Activated T-cell treated with anti-CD3 and anti-CD28 coated beads, Interleukin-2, amount 50 U/mL, for 24 hours (primary cell): ENCODE measurements at regions not wholly inside any gene's neighbourhood (a gene's known extent, or its start where the extent isn't known, plus 50 kb on each side); places are given as distances from the start of the nearest gene placed in this dataset.

Source experiments
- DNase-seq: peaks from one replicate; pipeline ENCODE4 v3.0.0-alpha.2; 2020
- H3K27ac Mint-ChIP-seq: 2 replicates; pipeline ENCODE4 v1.8.0; 2020; ENCODE audit warnings: mild to moderate bottlenecking, mixed read lengths
- H3K27me3 Mint-ChIP-seq: 2 replicates; pipeline ENCODE4 v1.8.0; 2020; ENCODE audit warnings: mixed read lengths
- H3K36me3 Mint-ChIP-seq: 2 replicates; pipeline ENCODE4 v1.8.0; 2020; ENCODE audit warnings: low read depth, mixed read lengths
- H3K4me1 Mint-ChIP-seq: 2 replicates; pipeline ENCODE4 v1.8.0; 2020; ENCODE audit warnings: low read depth, mixed read lengths
- H3K4me3 Mint-ChIP-seq: 2 replicates; pipeline ENCODE4 v1.8.0; 2020; ENCODE audit warnings: mild to moderate bottlenecking, moderate library complexity, mixed read lengths
- H3K9me3 Mint-ChIP-seq: 2 replicates; pipeline ENCODE4 v1.8.0; 2020; ENCODE audit warnings: mixed read lengths

DNA sequence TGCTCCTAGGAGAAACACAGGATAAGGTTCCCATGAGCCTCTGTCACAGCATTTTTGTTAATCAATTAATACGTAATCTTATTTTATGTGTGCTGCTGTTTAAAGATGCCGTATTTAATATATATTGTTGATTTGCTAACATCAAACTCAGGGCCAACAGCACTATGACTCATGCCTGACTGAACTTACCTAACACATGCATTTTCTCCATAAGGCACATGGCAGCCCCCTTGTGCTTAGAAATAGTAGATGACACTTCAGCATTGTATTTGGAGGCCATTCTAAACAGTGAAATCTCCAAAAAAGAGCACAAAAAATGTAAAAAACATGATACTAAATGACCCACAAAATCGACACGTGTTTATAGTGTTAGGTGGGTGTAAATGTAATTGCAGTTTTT, 314.8 kb downstream of the MYCN start:
- H3K27me3 Mint-ChIP-seq, result peaks cover 3% of the 10 kb centered on the region
- no peak overlapping the region for H3K27ac Mint-ChIP-seq
- H3K4me1 Mint-ChIP-seq, result peaks cover 9% of the 10 kb centered on the region
- H3K36me3 Mint-ChIP-seq, result no peaks in the 10 kb centered on the region
- no peak overlapping the region for H3K4me3 Mint-ChIP-seq
- DNase-seq, result no peak
- no peaks in the 10 kb centered on the region for H3K9me3 Mint-ChIP-seq

DNA sequence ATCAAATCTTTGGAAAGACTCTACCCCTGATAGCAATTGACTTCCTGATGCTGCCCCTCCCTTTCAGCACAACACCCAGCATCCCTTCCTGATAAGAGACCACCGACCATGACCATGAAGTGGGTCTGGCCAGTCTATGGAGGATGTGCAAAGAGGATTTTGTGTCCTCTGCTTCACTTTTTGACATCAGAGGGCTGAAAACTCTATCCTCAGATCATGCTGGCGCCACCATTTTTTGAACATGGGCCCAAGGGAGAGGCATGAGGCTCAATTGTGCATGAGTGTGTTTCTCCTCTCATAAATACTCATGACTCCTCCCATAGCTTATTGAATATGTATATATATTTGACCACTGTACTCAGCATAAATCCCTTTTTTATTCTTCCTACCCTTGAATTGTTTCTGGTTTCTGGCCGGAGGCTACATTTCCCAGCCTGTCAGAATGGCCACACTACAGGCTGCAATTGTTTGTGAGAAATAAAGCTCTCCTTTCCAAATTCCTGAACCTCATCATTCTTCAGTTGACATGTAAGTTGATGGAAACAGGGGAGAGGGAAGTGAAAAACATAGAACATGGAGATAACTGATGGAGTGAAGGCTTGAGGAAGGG, 314.1 kb downstream of the MYCN start:
- no peak for DNase-seq
- no peak overlapping the region for H3K27ac Mint-ChIP-seq
- H3K27me3 Mint-ChIP-seq, result peaks cover 3% of the 10 kb centered on the region
- H3K36me3 Mint-ChIP-seq, result no peaks in the 10 kb centered on the region
- peaks cover 9% of the 10 kb centered on the region for H3K4me1 Mint-ChIP-seq
- H3K9me3 Mint-ChIP-seq, result no peaks in the 10 kb centered on the region
- no peak overlapping the region for H3K4me3 Mint-ChIP-seq

DNA sequence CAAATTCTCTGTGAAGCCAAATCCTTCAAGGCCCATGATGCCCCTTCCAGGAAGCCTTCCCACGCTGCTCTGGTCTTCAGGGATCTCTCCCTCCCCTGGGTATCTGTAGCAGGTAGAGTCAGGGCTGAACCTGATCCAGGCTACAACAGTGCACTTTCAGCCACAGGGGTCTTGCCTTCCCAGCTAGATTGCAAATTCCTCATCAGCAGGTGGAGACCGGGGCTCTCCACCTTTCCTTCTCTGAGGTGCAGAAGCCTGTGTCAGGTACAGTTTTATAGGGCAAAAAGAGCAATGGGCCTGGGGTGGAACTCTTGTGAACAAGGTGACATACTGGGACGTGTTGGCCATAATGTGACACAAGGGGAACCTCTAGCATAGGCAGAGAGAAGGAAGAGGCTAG, 312.9 kb downstream of the MYCN start:
- H3K4me1 Mint-ChIP-seq, result peaks cover 9% of the 10 kb centered on the region
- DNase-seq, result no peak
- no peak overlapping the region for H3K4me3 Mint-ChIP-seq
- H3K36me3 Mint-ChIP-seq, result no peaks in the 10 kb centered on the region
- H3K27me3 Mint-ChIP-seq, result no peaks in the 10 kb centered on the region
- no peaks in the 10 kb centered on the region for H3K9me3 Mint-ChIP-seq
- H3K27ac Mint-ChIP-seq, result no peak overlapping the region

DNA sequence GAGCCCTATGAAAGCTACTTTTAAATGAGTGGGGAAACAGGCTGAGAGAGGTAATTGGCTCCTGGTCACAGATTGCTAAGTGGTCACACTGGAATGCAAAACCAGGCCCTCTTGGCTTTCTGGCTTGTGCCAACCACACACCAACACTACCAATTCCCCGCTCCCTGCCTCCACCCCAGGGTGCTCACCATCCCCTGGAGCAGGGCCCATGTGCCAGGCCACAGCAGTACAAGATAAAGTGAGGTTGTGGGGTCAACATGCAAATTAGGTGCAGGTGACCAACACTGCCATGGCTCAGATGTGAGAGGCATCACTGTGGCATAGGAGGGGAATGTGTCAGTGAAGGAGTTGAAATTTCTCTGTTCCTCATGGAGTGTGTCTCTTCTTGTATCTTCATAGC, 312.5 kb downstream of the MYCN start:
- peaks cover 9% of the 10 kb centered on the region for H3K4me1 Mint-ChIP-seq
- no peaks in the 10 kb centered on the region for H3K27me3 Mint-ChIP-seq
- no peak for DNase-seq
- no peaks in the 10 kb centered on the region for H3K9me3 Mint-ChIP-seq
- H3K36me3 Mint-ChIP-seq, result no peaks in the 10 kb centered on the region
- H3K4me3 Mint-ChIP-seq, result no peak overlapping the region
- no peak overlapping the region for H3K27ac Mint-ChIP-seq

DNA sequence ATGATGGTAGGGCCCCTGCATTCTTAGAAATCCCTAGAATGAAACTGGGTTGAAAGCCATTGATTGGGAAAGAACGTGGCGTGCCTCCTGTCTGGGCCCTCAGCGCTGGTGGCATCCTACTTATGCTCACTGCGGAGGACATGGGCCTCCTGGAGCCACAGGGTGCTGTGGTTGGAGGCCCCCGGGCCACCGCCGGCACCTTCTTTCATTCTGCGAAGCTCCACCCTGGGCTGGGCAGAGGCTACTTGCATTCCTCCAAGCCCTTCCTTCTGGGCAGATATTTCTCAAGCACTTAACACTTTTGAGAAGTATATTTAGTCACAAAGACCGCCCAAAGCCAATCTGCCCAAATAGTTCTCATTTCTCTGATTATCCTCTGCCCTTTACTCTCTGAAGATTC, 311.9 kb downstream of the MYCN start:
- no peak for DNase-seq
- no peaks in the 10 kb centered on the region for H3K36me3 Mint-ChIP-seq
- no peak overlapping the region for H3K27ac Mint-ChIP-seq
- H3K4me3 Mint-ChIP-seq, result no peak overlapping the region
- no peaks in the 10 kb centered on the region for H3K27me3 Mint-ChIP-seq
- no peaks in the 10 kb centered on the region for H3K9me3 Mint-ChIP-seq
- peaks cover 6% of the 10 kb centered on the region for H3K4me1 Mint-ChIP-seq

DNA sequence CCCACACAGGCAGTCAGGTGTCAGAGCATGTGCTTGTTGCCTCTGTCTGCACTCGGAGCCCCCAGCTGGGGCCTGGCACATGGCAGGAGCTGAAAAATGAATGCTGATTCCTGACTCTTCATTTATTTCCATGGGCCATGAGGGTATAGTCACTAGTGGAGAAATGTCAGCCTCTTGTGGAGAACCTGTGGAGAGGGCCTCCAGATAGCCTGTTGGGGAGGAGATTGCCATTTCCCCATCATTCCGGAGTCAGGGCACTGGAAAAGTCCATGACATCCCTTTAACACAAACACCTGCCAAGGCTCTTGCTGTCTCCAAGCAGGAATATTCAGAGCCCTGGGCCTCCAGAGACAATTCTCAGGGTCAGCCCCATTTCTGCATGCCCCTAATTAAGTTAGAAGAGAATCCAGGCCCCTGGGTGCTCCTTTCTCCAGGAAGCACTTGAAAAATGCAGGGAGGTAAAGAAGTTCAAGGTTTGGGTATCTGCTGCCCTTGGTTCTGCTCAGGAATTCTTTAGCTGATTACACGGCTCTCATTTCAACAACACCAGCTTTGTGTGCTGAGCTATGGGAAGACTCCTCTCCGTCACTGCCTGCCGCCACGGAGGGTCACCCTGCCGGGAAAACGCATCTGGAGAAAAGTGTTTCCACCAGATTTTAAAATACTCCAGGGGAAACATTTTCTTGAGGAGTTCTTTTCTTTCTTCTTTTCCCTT, 311.3 kb downstream of the MYCN start:
- no peak for DNase-seq
- Mint-ChIP-seq H3K4me1 (peaks cover 2% of the 10 kb centered on the region), H3K27me3 (no peaks in the 10 kb centered on the region), H3K27ac (no peak overlapping the region), H3K4me3 (no peak overlapping the region), H3K9me3 (no peaks in the 10 kb centered on the region), H3K36me3 (no peaks in the 10 kb centered on the region)

DNA sequence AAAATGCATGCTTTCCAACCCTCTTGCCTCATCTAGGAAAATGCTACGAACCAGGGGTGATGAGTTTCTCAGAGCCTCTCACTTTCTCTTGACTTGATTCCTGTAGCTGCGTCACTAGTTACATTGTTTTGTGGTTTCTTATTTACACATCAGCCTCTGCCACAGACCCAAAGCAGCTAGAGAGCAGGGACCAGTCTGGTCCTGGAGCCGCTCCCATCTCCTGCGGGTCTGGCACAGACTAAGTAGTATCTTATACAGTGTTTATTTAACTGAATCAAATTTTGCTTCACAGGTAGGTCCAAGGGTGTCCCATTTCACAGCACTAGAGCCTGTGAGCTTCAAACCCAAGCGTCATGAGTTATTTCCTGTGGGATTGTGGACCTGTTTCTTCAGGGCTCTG, 310.5 kb downstream of the MYCN start:
- Mint-ChIP-seq H3K4me3 (no peak overlapping the region), H3K4me1 (no peaks in the 10 kb centered on the region), H3K27me3 (no peaks in the 10 kb centered on the region), H3K27ac (no peak overlapping the region), H3K9me3 (no peaks in the 10 kb centered on the region), H3K36me3 (no peaks in the 10 kb centered on the region)
- DNase-seq, result no peak

DNA sequence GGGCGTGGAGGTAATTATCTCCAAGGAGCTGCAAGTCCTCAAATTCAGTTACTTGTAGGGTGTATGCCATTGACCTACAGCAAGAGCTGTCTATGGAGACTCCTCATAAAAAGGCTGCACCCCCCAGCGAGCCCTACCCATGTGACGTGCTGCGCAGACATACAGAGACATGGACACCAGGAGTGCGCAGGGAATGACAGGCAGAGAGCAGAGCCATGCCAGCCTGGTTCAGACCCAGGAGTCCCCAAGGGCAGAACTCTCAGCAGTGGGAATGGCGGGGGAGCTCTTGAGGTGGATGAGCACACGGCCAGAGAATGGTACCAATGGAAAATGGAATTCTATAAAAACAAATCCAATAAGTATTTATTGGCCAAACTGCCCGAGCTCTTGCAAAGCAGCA, 310.1 kb downstream of the MYCN start:
- no peak overlapping the region for H3K27ac Mint-ChIP-seq
- no peaks in the 10 kb centered on the region for H3K27me3 Mint-ChIP-seq
- no peaks in the 10 kb centered on the region for H3K36me3 Mint-ChIP-seq
- no peak overlapping the region for H3K4me3 Mint-ChIP-seq
- no peaks in the 10 kb centered on the region for H3K4me1 Mint-ChIP-seq
- DNase-seq, result no peak
- no peaks in the 10 kb centered on the region for H3K9me3 Mint-ChIP-seq

DNA sequence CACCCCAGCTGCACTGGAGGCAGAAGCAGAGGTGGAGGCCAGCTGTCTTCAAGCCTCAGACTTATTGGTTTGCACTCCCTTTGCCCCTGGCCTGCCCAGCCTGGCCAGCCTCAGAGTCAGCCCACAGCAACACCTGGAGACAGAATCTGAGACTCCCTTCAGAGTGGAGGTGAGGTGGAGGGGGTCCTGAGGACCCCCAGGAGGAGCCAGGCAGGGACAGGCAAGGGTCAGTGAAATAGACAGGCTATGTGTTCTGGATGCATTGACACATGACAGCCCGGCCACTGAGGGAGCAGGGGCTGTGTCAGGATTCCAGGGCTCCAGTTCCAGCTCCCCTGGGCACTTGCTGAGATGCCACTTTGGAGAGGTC, 309.7 kb downstream of the MYCN start:
- no peaks in the 10 kb centered on the region for H3K36me3 Mint-ChIP-seq
- H3K4me1 Mint-ChIP-seq, result no peaks in the 10 kb centered on the region
- no peak for DNase-seq
- no peaks in the 10 kb centered on the region for H3K9me3 Mint-ChIP-seq
- no peaks in the 10 kb centered on the region for H3K27me3 Mint-ChIP-seq
- no peak overlapping the region for H3K4me3 Mint-ChIP-seq
- no peak overlapping the region for H3K27ac Mint-ChIP-seq

DNA sequence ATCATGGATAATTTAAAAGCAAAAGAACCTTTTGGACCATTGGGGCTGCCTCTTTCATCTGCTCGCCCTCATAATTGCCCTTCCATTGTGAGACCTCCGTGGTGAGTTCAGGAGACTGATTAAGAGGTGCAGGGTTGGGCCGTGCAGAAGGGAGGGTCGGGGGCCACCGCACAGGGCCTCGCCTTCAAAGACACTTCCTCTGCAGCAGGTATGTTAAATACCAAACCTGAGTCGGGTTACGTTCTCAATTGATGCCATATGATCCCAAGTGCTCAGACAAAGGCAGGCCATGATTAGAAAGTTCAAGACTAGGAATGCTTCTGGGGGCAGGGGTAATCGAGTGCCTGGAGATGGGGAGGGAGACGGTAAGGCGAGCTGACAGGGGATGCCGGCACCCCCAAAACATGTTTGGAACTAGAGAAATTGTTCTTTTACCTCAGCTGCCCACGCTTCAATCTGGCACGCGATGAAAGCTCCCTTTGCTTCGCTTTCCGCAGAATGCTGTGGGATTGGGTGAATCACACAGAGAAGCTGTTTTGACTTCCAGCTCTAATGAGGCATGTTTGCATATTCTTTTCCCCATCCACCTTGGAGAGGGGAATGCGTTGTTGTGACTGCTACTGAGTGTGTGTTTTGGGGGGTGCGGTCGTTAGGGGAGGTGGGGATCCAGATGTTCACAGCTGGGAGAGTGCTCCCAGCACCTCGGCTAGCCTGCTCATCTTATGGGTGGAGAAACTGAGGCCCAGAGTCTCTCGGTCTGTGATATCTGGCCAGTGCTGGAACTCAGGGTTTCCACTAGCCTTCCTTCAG, 309.1 kb downstream of the MYCN start:
- no peak overlapping the region for H3K27ac Mint-ChIP-seq
- no peak for DNase-seq
- H3K36me3 Mint-ChIP-seq, result no peaks in the 10 kb centered on the region
- no peaks in the 10 kb centered on the region for H3K27me3 Mint-ChIP-seq
- H3K4me3 Mint-ChIP-seq, result no peak overlapping the region
- no peaks in the 10 kb centered on the region for H3K9me3 Mint-ChIP-seq
- H3K4me1 Mint-ChIP-seq, result no peaks in the 10 kb centered on the region

DNA sequence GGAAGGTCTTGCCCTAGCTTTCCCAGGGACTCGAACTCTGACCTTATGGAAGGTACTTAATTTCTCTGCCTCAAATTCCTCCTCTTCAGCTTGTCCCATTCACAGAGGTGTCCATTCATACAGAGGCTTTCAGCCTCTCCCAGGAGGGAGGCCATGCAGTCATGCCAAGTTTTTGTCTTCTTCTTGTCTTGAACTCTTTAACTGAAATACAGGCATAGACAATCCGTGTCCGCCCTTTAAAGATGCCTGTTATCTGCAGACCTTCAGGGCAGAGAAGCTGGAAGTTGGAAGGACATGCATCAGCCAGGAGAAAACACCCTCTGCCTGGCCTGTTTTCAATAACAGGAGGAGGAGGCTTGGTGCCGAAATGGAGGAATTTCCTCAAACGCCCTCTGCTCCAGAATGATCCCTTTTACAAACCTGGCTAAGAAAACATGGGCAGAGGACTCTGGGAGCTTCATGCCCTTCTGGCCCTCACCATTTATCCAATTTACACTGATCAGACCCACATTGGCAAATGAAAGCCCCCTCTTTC, 308.3 kb downstream of the MYCN start:
- no peaks in the 10 kb centered on the region for H3K36me3 Mint-ChIP-seq
- no peak overlapping the region for H3K4me3 Mint-ChIP-seq
- no peaks in the 10 kb centered on the region for H3K9me3 Mint-ChIP-seq
- no peaks in the 10 kb centered on the region for H3K27me3 Mint-ChIP-seq
- no peak for DNase-seq
- no peaks in the 10 kb centered on the region for H3K4me1 Mint-ChIP-seq
- H3K27ac Mint-ChIP-seq, result no peak overlapping the region

DNA sequence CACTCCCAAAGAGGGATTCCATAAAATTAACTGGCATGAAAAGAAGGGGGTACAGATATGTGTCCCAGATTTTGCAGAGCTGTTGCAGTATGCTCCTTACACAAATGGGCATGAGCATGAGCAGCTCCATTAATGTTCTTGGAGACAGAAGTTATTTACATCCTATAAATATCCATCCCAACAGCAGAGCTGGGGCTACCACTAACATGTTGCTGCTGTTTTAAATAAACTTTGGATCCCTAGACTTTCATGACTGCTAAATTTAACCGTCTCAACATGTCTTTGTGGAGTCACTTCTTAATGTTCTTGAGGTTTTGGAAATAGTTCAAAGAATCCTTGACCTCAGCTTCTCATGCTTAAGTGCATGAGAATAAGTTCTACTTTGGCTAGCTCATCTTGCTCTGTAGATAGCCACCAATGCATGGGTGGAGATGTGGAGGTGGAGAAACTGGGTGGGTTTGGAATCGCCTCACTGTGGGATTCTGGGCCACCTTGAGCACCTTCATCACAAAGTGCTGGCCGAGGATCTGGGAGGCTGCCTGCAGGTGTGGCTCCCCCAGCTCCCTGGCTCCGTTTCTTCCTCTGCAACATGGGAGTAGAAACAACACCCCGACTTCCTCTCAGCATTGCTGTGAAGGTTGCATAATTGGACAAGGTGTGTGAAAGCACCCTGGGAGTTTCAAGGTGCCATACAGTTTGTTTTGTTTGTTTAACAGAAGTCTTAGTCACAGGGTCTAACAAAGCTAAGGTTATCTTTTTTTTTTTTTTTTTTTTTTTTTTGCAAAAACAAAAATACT, 307.2 kb downstream of the MYCN start:
- H3K36me3 Mint-ChIP-seq, result no peaks in the 10 kb centered on the region
- H3K4me1 Mint-ChIP-seq, result no peaks in the 10 kb centered on the region
- no peak overlapping the region for H3K27ac Mint-ChIP-seq
- H3K27me3 Mint-ChIP-seq, result no peaks in the 10 kb centered on the region
- DNase-seq, result no peak
- H3K9me3 Mint-ChIP-seq, result no peaks in the 10 kb centered on the region
- no peak overlapping the region for H3K4me3 Mint-ChIP-seq

DNA sequence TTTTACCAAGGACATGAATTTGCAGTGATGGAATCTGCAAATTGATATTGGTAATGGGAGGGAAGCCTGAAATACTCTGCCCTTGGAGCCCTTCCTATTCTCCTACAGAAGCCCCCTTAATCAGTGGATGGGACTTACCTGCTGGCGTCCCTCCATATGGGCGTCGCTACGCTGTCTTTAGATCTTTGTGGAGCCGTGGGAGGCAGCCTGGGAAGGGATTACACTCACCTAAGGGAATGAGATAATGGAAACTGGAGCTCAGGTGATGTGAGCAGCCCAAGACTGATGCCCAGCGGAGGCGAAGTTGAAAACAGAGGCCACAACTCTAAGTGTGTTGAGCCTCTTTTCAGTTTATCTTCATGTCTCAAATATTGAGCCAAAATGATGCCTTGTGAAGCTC, 306.6 kb downstream of the MYCN start:
- DNase-seq, result no peak
- Mint-ChIP-seq H3K27me3 (no peaks in the 10 kb centered on the region), H3K4me1 (no peaks in the 10 kb centered on the region), H3K36me3 (no peaks in the 10 kb centered on the region), H3K9me3 (no peaks in the 10 kb centered on the region), H3K27ac (no peak overlapping the region), H3K4me3 (no peak overlapping the region)

DNA sequence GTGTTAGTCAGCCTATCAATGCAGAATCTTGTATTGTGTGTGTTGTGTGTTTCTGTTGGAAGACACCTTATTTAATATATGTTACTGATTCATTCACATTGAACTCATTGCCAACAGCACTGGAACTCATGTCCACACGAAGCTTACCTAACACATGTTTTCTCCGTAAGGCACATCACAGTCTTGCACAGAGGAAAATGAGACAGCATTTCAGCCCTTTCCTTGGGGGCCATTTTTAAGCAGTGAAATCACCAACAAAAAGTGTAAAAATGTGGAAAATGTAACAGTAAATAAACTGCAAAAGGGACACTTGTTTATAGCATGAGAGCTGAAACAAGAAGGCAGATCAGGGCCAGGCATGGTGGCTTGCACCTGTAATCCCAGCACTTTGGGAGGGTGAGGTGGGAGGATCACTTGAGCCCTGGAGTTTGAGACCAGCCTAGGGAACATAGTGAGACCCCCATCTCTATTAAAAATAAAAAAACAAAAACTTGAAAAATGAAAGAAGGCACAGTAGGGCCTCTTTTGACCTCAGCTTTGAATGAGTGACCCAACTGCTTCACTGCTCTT, 306.0 kb downstream of the MYCN start:
- no peak overlapping the region for H3K4me3 Mint-ChIP-seq
- no peaks in the 10 kb centered on the region for H3K9me3 Mint-ChIP-seq
- H3K4me1 Mint-ChIP-seq, result no peaks in the 10 kb centered on the region
- H3K27ac Mint-ChIP-seq, result no peak overlapping the region
- DNase-seq, result no peak
- H3K36me3 Mint-ChIP-seq, result no peaks in the 10 kb centered on the region
- no peaks in the 10 kb centered on the region for H3K27me3 Mint-ChIP-seq
